ENCODE measurements at regions not wholly inside any gene's neighbourhood (a gene's known extent, or its start where the extent isn't known, plus 50 kb on each side); places are given as distances from the start of the nearest gene placed in this dataset.

DNA sequence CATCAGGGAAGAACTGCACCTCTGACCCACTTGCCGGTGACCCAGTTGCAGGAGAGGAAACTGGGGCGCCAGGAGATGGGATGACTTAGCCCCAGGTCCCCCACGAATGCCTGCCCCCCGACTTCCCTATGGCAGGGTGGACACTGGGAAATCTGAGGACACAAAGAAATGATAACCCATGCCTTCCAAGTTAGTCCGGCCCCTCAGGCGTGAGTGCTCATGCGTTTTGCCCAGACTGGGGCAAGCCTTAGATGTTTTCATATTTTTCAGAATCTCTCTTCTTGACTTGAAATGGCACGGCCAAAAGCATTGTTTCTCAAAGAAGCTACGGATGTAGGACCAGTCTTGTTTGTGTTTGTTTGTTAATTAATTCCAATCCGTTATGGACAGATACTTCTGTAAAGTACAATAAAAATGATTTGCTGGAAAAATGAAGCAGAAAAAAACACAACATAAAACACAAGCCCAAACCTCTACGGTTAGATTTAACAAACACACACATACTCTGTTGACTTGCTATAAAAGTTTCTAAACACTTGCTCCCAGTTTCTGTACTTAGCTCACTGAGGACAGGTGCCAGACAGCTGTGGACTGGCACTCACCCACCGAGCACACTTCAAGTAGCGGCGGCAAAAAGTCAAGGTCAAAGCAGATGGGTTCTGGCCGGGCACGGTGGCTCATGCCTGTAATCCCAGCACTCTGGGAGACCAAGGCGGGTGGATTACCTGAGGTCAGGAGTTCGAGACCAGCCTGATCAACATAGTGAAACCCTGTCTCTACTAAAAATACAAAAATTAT lies 341.5 kb downstream of the BCOR start:
- TF ChIP-seq, protein P1, sequence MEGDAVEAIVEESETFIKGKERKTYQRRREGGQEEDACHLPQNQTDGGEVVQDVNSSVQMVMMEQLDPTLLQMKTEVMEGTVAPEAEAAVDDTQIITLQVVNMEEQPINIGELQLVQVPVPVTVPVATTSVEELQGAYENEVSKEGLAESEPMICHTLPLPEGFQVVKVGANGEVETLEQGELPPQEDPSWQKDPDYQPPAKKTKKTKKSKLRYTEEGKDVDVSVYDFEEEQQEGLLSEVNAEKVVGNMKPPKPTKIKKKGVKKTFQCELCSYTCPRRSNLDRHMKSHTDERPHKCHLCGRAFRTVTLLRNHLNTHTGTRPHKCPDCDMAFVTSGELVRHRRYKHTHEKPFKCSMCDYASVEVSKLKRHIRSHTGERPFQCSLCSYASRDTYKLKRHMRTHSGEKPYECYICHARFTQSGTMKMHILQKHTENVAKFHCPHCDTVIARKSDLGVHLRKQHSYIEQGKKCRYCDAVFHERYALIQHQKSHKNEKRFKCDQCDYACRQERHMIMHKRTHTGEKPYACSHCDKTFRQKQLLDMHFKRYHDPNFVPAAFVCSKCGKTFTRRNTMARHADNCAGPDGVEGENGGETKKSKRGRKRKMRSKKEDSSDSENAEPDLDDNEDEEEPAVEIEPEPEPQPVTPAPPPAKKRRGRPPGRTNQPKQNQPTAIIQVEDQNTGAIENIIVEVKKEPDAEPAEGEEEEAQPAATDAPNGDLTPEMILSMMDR (IDR thresholded peaks at IDR 0.05): no peak
- no peak for TF ChIP-seq POLR2A (IDR thresholded peaks at IDR 0.05)
